ENCODE measurements at regions not wholly inside any gene's neighbourhood (a gene's known extent, or its start where the extent isn't known, plus 50 kb on each side); places are given as distances from the start of the nearest gene placed in this dataset.

DNA sequence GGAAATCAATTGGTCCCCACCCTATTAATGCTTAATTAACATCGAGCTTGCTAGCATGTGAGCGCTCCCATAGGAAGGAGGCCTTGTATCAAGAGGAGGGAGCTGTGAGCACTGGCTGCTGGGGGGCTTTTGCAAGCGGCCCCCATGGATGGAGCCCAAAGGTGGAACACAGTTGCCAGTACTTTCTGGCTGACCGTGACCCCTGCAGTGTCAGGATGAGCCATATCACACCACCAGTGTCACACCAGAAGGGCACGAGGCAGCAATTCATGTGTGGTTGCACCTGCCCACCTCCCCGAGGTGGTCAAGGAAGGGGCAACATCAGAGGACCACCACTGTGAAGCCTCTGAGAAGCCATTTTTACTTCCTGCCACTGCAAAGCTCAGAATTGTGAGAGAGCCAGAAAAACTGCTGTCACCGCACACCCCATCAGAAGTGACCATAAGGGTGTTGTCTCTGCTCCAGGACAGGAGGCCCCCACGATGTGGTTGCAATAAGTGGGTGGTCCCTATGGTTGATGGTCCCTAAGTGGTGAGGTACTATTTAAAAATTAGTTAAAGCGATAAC lies 99.8 kb upstream of the RAB6C start:
- no peak for TF ChIP-seq GABPA (IDR thresholded peaks at IDR 0.05; ENCODE audit: low read depth)
- TF ChIP-seq, protein P1, sequence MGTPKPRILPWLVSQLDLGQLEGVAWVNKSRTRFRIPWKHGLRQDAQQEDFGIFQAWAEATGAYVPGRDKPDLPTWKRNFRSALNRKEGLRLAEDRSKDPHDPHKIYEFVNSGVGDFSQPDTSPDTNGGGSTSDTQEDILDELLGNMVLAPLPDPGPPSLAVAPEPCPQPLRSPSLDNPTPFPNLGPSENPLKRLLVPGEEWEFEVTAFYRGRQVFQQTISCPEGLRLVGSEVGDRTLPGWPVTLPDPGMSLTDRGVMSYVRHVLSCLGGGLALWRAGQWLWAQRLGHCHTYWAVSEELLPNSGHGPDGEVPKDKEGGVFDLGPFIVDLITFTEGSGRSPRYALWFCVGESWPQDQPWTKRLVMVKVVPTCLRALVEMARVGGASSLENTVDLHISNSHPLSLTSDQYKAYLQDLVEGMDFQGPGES (IDR thresholded peaks at IDR 0.05; ENCODE audit: low read depth, low read length), result no peak
- no peak for TF ChIP-seq MXI1 (IDR thresholded peaks at IDR 0.05; ENCODE audit: low read depth, low read length)
- no peak for TF ChIP-seq TEAD4 (IDR thresholded peaks at IDR 0.05; ENCODE audit: borderline replicate concordance, insufficient read depth)
- TF ChIP-seq, protein P2, sequence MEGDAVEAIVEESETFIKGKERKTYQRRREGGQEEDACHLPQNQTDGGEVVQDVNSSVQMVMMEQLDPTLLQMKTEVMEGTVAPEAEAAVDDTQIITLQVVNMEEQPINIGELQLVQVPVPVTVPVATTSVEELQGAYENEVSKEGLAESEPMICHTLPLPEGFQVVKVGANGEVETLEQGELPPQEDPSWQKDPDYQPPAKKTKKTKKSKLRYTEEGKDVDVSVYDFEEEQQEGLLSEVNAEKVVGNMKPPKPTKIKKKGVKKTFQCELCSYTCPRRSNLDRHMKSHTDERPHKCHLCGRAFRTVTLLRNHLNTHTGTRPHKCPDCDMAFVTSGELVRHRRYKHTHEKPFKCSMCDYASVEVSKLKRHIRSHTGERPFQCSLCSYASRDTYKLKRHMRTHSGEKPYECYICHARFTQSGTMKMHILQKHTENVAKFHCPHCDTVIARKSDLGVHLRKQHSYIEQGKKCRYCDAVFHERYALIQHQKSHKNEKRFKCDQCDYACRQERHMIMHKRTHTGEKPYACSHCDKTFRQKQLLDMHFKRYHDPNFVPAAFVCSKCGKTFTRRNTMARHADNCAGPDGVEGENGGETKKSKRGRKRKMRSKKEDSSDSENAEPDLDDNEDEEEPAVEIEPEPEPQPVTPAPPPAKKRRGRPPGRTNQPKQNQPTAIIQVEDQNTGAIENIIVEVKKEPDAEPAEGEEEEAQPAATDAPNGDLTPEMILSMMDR (IDR thresholded peaks at IDR 0.05), result no peak
- TF ChIP-seq, protein P3, sequence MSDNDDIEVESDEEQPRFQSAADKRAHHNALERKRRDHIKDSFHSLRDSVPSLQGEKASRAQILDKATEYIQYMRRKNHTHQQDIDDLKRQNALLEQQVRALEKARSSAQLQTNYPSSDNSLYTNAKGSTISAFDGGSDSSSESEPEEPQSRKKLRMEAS (IDR thresholded peaks at IDR 0.05; ENCODE audit: low read depth), result no peak
- TF ChIP-seq FOXM1 (IDR thresholded peaks at IDR 0.05; ENCODE audit: low read depth), result no peak
- TF ChIP-seq TAF1 (IDR thresholded peaks at IDR 0.05; ENCODE audit: borderline replicate concordance, low read depth, low read length), result no peak
- TF ChIP-seq, protein P4, sequence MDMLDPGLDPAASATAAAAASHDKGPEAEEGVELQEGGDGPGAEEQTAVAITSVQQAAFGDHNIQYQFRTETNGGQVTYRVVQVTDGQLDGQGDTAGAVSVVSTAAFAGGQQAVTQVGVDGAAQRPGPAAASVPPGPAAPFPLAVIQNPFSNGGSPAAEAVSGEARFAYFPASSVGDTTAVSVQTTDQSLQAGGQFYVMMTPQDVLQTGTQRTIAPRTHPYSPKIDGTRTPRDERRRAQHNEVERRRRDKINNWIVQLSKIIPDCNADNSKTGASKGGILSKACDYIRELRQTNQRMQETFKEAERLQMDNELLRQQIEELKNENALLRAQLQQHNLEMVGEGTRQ (IDR thresholded peaks at IDR 0.05; ENCODE audit: borderline replicate concordance, low read depth, low read length), result no peak
- TF ChIP-seq, protein P5, sequence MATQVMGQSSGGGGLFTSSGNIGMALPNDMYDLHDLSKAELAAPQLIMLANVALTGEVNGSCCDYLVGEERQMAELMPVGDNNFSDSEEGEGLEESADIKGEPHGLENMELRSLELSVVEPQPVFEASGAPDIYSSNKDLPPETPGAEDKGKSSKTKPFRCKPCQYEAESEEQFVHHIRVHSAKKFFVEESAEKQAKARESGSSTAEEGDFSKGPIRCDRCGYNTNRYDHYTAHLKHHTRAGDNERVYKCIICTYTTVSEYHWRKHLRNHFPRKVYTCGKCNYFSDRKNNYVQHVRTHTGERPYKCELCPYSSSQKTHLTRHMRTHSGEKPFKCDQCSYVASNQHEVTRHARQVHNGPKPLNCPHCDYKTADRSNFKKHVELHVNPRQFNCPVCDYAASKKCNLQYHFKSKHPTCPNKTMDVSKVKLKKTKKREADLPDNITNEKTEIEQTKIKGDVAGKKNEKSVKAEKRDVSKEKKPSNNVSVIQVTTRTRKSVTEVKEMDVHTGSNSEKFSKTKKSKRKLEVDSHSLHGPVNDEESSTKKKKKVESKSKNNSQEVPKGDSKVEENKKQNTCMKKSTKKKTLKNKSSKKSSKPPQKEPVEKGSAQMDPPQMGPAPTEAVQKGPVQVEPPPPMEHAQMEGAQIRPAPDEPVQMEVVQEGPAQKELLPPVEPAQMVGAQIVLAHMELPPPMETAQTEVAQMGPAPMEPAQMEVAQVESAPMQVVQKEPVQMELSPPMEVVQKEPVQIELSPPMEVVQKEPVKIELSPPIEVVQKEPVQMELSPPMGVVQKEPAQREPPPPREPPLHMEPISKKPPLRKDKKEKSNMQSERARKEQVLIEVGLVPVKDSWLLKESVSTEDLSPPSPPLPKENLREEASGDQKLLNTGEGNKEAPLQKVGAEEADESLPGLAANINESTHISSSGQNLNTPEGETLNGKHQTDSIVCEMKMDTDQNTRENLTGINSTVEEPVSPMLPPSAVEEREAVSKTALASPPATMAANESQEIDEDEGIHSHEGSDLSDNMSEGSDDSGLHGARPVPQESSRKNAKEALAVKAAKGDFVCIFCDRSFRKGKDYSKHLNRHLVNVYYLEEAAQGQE (IDR thresholded peaks at IDR 0.05; ENCODE audit: low read depth, low read length), result no peak
- TF ChIP-seq GATA2 (CRISPR knock-in tag; IDR thresholded peaks at IDR 0.05), result no peak
- TF ChIP-seq JUND (IDR thresholded peaks at IDR 0.05), result no peak
- no peak for TF ChIP-seq FOXJ3 (CRISPR knock-in tag; IDR thresholded peaks at IDR 0.05)
- TF ChIP-seq EZH2phosphoT487 (IDR thresholded peaks at IDR 0.05; ENCODE audit: borderline replicate concordance, low read depth), result no peak

Measured in SK-N-SH (cell line).